ENCODE measurements at regions not wholly inside any gene's neighbourhood (a gene's known extent, or its start where the extent isn't known, plus 50 kb on each side); places are given as distances from the start of the nearest gene placed in this dataset.

- no peak for DNase-seq
These were observed 121.4 kb upstream of the HS6ST1 start for GRCh38 chr2:128439791-128440665.

GRCh38 chr2:128440666-128441340, 122.1 kb upstream of the HS6ST1 start:
- no peak for DNase-seq

DNA sequence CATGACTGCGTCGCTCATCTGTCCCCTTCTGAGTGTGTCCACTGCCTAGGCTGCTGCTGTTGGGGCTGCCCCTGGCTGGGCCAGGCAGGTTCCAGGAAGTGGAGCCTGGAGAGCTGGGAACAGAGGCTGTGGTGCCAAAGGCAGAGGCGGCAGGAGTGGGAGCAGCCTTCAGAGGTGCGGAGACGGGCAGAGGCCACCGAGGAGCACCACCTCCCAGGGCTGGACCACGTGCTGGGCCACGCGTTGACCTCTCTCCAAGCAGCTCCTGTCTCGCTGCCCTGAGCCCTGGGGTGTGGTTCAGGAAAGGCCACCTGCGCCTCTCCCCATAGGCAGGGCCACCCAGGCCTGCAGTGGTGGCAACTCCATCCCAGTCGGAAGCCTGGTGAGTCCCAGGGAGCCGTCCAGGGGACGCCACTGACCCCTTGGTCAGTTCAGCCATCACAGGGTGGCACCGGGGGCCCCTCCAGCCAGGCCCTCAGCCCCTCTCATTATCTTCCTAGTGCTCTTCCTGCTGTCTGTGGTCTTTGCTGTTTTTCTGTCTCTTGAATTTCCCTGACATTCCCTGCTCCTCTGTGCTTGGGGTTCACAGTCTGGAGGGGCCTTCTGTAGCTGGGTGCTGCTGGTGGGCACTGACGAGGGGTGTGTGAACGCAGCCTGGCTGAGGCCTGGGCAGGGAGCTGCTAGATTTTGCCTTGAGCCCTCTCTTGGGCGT, 122.8 kb upstream of the HS6ST1 start:
- no peak for DNase-seq

DNA sequence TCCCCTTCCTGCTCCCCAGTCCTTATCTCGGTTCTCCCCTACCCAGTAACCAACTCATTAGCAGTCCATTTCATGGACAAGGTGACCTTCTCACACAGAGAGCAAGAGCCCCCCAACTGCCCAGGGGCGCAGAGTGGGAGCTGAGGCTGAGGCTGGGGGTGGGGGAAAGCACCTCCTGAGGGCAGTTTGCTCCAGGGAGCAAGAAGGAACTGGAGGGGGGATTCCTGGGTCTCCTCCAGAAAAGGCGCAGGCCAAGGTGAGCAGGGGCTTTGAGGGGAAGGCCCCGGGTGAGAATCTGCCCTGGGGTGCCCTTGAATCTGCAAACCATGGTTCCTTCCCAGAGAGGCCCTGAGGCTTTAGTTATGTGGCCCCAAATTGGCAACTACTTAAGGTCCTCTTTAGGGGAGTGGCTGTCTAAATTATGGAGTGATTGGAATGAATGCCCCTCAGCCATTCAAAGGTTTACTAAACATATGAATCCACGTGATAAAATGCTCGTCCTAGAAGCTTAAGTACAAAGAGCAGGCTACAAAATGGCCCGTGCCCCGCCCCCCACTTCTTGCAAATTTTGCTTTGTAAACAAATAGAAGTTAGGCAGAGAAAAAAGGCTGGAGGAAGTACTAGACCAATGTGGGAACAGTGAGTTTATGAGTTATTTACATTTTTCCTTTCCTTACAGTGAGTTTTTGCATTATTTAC, 123.5 kb upstream of the HS6ST1 start:
- no peak for DNase-seq

DNA sequence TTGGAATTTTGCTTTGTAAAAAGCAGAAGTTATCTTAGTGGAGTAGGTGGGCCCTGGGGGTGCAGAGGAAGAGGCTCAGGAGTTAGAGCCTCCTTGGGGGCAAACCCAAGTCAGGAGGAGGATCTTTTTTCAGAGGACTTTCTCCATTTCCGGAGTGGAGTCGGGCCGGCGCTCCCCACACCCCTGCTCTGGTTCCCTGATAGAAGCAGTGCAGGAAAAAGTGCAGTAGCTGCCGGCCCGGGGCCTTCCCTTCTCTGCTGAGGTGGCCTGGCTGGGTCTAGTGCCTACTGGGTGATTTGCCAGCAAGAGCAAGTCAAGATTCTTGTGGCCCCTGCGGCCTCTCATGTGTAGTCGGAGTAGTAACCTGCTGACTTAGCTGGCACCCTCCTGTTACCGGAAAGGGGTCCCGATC, 124.2 kb upstream of the HS6ST1 start:
- DNase-seq, result no peak

DNA sequence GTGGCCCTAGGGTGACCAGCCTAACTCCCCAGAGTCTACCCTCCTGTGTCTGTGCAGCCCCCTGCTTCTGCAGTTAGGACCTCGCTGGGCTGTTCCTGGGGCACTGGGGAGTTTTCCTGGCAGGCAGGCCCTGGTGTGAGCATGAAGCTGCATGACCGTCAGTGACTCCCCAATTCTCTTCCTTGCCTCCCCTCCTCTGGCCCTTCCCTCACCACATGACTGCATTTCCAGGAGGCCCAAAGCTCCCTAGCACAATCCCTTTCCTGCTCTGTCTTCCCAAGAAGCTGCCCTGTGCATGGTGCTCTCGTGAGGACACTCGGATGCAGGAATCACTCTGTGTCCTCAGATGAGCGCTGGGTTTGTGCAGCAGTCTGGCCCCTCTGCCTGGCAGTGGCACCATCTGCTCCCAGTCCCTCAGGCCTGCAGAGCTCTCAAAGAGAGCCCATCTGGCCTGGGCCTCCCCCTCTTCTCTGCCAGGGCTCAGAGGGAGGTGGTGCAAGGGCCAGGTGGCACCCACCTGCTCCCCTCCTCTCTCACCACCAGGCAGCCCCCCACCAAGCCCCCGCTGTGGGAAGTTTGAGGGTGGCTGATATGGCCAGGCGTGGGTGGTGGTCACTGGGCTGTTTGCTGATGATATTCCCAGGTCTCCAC, 125.6 kb upstream of the HS6ST1 start:
- DNase-seq, result no peak

DNA sequence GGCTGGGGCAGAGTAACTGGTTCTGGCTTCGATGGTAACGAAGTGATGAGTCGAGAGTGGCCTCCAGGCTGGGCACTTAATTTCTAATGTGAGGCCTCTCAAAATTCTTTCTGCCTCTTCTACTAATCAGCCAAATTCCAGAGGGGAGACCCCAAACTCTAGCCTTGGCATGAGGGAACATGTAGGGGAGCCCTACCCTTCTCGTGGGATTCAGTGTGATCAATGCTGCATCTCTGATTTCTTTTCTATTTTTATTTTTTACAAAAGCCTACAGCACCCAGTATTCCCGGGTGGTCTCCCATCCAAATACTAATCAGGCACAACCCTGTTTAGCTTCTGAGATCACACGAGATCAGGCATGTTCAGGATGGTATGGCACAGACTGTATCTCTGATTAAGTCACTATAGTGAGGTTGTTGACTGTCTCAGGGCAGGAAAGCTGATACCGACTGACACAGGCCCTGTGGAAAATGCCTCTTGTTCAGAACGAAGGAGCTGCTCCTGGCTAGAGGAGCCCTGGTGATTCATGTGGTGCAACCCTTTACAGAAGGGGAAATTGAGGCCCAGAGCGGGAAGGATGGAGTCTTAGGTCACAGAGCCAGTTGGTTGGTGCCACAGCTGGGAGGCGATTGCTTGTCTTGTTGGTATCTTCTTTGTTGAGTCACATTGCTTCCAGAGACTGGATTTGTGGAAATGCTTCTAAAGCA, 126.3 kb upstream of the HS6ST1 start:
- DNase-seq, result no peak

GRCh38 chr2:128445523-128445900, 126.8 kb upstream of the HS6ST1 start:
- no peak for DNase-seq

DNA sequence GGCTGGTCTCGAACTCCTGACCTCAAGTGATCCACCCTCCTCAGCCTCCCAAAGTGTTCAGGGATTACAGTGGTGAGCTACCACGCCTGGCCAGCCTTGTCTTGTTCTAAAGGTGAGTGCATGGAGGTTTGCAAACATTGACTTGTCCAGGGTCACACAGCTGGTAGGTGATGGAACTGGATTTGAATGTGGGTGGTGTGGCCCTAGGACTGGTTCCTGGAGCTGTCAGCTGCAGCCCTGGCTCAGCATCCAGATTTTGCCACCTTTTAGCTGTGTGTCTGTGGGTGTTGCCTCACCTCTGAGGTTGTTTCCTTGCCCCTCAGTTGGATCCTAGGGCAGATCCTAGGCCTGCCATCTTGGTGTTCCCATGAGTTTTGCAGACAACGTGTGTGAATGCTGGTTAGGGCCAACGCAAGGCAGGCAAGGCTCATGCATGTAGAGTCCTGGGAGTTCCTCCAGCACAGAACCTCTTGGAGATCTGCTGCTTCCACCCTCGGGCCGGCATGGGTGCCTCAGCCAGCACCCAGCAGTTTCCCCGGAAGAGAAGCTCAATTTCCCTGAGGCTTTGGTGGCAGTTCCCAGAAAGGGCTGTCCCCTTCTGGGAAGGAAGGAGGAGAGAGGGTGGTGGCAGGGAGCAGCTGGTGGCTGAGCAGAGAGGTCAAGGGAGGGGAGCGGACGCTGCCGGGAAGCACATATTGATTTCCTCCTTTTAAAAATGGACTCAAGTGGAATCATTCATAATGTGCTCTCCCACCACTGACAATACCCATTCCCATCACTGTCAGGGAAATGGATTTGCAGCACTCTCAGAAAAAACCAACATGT, 127.6 kb upstream of the HS6ST1 start:
- no peak for DNase-seq

GRCh38 chr2:128446874-128447537, 128.3 kb upstream of the HS6ST1 start:
- DNase-seq, result no peak

DNA sequence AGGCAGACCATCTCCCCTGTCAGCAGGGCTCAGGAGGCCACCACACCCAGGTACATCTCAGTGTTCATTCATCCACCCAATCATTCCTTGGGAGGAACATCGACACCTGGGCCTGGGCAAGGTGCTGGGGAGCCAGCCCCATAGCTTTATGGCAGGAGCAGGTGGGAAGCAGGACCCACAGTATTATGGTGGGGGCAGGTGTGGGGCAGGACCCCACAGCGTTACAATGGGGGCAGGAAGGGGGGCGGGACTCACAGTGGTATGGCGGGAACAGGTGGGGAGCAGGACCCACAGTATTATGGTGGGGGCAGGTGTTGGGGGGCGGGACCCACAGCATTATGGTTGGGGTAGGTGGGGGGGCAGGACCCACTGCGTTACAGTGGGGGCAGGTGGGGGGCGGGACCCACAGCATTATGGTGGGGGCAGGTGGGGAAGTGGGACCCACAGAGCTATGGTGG, 128.9 kb upstream of the HS6ST1 start:
- DNase-seq, result no peak

GRCh38 chr2:128448331-128449225, 129.9 kb upstream of the HS6ST1 start:
- no peak for DNase-seq

DNA sequence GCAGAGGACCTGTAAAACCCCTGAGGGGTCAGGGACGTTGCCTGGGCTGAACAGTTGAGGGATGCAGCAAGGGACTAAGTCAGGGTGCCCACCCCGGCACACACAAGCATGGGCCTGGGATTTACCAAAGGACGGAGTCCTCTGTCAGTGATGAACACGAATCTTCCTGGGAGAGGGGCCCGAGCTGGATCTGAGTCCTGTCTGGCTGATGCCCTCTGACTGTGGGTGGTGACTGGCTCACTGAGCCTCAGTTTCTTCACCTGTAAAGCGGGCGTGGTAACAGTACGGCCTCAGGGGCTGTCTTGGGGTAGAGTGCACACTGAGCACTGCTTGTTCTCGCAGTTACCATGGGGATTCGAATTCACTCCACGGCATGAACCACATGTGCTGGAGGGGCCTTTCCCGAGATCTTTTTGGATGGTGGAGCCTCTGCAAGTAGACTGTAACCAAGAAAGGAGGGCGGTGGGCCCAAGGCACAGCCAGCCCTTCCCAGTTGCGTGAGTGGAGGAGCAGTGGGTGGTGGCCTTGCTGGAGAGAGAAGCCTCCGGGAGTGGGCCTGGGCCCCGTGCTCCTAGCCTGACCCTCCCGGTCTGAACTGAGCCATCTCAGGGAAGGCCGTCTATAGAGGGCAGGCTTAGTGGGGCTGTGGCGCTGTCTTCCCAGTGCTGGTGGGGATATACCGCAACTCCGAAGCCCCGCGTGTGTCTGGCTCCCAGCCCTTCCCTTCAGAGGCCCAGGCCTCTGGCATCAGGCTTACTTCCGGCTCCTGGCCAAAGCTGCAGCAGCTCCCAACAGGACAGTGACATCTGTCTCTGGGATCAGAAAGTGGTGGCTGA, 130.8 kb upstream of the HS6ST1 start:
- no peak for DNase-seq

- no peak for DNase-seq
These were observed 131.8 kb upstream of the HS6ST1 start for GRCh38 chr2:128450211-128451024.

DNA sequence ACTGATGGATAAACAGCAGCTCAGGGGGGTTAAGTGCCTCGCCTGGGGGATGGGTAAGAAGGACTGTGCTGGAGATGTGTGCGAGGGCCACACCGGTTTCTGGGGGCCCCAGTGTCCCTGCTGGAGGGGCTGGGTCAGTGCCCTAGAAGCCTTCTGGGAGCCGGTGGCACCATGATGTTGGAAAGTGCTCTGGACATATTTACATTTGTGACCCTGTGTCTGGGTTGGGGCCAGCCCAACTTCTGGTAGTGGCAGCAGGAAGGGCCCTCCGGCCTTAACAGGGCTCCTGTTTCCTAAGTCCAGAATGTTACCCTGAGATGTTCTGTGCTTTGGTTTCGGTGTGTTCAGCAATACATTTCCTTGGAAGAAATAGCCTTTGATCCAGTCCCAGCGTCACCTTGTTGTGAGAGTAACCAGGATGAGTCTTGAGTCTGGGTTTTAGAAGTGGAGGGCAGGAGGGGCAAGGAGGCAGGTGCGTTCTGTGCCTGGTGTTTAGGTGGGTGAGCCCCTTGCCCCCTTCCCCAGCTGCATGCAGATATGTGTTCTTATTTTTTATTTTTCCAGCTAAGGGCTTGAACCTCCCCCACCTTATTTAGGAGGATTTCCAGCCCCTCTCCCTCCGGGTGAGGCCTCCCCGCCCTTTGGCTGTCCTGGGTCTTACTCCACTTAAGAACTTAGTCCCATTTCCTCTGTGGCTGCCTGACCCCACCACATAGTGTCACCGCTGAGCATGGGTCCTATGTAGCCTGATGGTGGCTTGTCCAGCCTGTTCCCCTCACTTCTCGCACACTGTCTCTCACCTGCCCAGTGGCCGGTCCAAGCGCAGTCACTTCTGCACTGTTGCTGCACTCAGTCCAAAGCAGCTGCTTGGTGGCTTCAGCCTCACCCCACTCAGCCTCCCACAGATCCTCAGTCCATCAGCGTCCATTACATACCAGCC, 132.7 kb upstream of the HS6ST1 start:
- DNase-seq, result no peak

DNA sequence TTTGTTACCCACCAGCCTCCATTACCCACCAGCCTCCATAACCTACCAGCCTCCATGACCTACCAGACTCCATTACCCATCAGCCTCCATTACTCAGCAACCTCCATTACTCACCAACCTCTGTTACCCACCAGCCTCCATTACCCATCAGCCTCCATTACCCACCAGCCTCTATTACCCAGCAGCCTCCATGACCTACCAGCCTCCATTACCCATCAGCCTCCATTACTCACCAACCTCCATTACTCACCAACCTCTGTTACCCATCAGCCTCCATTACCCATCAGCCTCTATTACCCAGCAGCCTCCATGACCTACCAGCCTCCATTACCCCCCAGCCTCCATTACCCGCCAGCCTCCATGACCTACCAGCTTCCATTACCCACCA, 133.3 kb upstream of the HS6ST1 start:
- DNase-seq, result no peak
